Hepatic stellate cell (primary cell): ENCODE measurements at regions not wholly inside any gene's neighbourhood (a gene's known extent, or its start where the extent isn't known, plus 50 kb on each side); places are given as distances from the start of the nearest gene placed in this dataset.
"Not testable (repeated sequence)": the region's sequence is repeated elsewhere in the genome, so short reads cannot be mapped to it uniquely, and the experiment has no call there.

Experiments
- DNase-seq: peaks from one replicate; pipeline ENCODE4 v3.0.0; 2011; ENCODE audit warnings: low spot score

- not testable (repeated sequence) for DNase-seq
These were observed 144.8 kb upstream of the XIRP2 start for GRCh38 chr2:166743482-166743881.

- no peak for DNase-seq
These were observed 161.2 kb upstream of the XIRP2 start for GRCh38 chr2:166727095-166727494.

- DNase-seq: no peak
These were observed 162.1 kb upstream of the XIRP2 start for GRCh38 chr2:166725927-166726924.

- DNase-seq: no peak
These were observed 171.3 kb upstream of the XIRP2 start for GRCh38 chr2:166716968-166717367.

GRCh38 chr2:166700079-166700478 is 188.2 kb upstream of the XIRP2 start:
- DNase-seq: no peak

GRCh38 chr2:166695154-166695553 is 193.1 kb upstream of the XIRP2 start:
- no peak for DNase-seq

- not testable (repeated sequence) for DNase-seq
These were observed 192.0 kb upstream of the SCN7A start for GRCh38 chr2:166686057-166686456.

- no peak for DNase-seq
These were observed 183.9 kb upstream of the SCN7A start for GRCh38 chr2:166677996-166678395.

- DNase-seq: no peak
These were observed 182.7 kb upstream of the SCN7A start for GRCh38 chr2:166676716-166677115.

GRCh38 chr2:166675553-166675952 is 181.5 kb upstream of the SCN7A start:
- no peak for DNase-seq

- DNase-seq: no peak
These were observed 179.9 kb upstream of the SCN7A start for GRCh38 chr2:166673986-166674385.

- no peak for DNase-seq
These were observed 177.8 kb upstream of the SCN7A start for GRCh38 chr2:166671801-166672200.

GRCh38 chr2:166671235-166671634 is 177.2 kb upstream of the SCN7A start:
- no peak for DNase-seq

- peak; percentile 3 for DNase-seq
These were observed 172.2 kb upstream of the SCN7A start for GRCh38 chr2:166665991-166666940.

GRCh38 chr2:166661824-166662223 is 167.8 kb upstream of the SCN7A start:
- no peak for DNase-seq

GRCh38 chr2:166661391-166661790 is 167.3 kb upstream of the SCN7A start:
- no peak for DNase-seq

GRCh38 chr2:166658901-166659300 is 164.9 kb upstream of the SCN7A start:
- no peak for DNase-seq

GRCh38 chr2:166653185-166653813 is 159.2 kb upstream of the SCN7A start:
- DNase-seq: no peak

GRCh38 chr2:166651991-166652390 is 157.9 kb upstream of the SCN7A start:
- DNase-seq: no peak

GRCh38 chr2:166651080-166651675 is 157.1 kb upstream of the SCN7A start:
- no peak for DNase-seq

GRCh38 chr2:166647935-166648334 is 153.9 kb upstream of the SCN7A start:
- DNase-seq: no peak

- DNase-seq: no peak
These were observed 149.9 kb upstream of the SCN7A start for GRCh38 chr2:166643980-166644379.
